GM19043 (cell line): ENCODE measurements at regions not wholly inside any gene's neighbourhood (a gene's known extent, or its start where the extent isn't known, plus 50 kb on each side); places are given as distances from the start of the nearest gene placed in this dataset.
"Not testable (repeated sequence)": the region's sequence is repeated elsewhere in the genome, so short reads cannot be mapped to it uniquely, and the experiment has no call there.

ENCODE experiments used
- ATAC-seq: cut with Tn5 transposase; IDR thresholded peaks from one replicate; pipeline ENCODE4 v1.9.1; 2021; ENCODE audit warnings: low read depth; ENCODE audit not compliant: unreplicated experiment

- no peak for ATAC-seq
Measured at GRCh38 chr20:17822039-17822438, 122.3 kb downstream of the BANF2 start.

DNA sequence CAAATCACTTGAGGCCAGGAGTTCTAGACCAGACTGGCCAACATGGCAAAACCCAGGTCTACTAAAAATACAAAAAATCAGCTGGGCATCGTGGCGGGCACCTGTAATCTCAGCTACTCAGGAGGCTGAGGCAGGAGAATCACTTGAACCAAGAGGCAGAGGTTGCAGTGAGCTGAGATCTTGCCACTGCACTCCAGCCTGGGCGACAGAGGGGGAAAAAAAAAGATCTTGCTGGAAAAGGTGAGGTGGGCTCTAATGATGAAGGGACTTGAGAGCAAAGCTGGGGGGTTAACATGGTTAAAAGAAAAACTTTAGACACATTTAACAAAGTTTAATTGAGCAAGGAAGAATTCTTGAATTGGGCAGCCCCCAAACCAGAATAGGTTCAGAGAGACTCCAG is 121.8 kb downstream of the BANF2 start:
- not testable (repeated sequence) for ATAC-seq

DNA sequence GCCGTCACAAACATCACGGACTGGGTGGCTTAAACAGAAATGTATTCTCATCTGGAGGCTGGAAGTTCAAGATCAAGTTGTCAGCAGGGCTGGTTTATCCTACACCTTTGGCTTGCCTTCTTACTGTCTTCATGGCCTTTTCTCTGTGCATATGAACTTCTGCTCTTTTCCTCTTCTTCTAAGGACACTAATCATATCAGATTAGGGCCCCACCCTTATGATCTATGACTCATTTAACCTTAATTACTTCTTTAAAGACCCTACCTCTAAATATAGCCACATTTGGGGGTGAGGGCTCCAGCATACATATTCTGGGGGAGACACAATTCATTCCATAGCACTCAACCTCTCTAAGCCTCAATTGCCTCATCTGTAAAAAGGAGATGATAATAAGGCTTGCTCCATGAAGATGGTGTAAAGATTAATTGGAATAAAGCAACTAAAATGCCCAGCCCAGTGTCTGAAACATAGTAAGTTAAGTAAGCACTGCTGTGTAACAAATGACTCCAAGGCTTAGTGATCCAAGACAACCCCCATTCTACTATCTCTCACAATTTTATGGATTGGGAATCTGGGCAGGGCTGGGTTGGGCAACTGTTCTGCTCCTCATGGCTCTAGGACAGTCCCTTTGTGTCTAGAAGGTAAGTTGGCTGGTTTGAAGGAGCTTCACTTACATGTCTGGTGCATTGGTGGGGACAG is 119.8 kb downstream of the BANF2 start:
- no peak for ATAC-seq

- ATAC-seq, result no peak
Measured at GRCh38 chr20:17818187-17818586, 118.4 kb downstream of the BANF2 start.

GRCh38 chr20:17816804-17817587 is 117.2 kb downstream of the BANF2 start:
- no peak for ATAC-seq

GRCh38 chr20:17811628-17811965 is 111.8 kb downstream of the BANF2 start:
- no peak for ATAC-seq

DNA sequence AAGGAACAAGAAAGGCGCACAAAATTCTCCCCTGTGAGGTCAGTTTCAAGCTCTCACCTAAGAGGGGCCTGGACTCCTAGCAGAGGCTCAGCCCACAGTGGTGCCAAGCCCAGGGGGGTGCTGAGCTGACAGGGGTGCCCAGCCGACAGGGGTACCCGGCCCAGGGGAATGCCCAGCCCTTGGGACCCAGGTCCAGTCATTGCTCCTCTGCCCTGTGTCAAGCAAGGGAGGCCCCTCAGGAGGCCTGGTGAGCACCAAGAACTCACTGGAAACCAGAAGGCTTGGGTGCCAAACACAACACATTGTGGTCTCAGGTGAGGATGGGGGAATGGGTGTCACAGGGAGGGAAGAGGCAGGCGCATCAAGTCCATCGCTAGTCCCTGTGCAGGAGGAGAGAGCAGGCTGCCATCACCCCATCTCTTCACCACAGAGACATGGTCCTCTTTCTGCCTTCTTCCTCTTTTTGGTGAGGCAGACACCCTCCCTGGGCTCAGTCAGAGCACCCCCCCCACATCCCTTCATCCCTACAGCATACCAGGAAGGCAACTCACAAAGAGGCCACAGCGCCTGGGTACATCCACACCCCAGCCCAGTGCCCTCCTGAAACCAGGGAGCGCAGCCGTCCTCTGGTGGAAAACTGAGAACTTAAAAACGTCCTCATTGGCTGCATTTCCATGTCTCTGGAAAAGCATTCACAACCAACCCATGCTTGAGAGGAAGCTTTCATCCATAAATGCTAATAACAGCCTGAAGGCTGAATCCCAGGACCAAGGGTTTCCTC is 111.3 kb downstream of the BANF2 start:
- ATAC-seq, result no peak

DNA sequence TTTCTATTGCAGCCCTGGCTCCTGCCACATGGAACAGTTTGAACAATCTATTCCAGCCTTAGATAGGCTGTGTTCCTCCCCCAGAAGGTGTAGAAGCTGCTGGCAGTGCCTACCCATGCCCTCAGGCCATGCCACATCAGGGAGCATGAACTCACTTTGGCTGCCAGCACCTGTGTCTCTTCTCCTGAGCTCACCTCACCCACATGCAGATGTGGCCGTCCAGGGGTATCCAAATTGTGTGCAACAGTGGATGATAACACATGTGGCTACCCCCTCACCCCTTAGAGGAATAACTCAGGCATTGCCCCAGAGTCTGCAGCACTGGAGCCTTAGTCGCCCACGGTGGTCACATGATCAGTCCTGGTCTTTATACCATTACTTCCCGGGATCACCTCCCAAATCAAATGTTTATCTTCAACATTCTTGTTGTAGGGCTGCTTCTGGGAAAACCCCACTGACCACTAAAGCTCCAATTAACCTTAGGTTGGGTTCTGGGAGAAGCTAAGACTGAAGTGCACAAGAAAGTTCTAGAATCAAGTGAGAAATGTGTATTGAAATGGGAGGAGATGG is 110.4 kb downstream of the BANF2 start:
- no peak for ATAC-seq

GRCh38 chr20:17809362-17810061 is 109.7 kb downstream of the BANF2 start:
- no peak for ATAC-seq

DNA sequence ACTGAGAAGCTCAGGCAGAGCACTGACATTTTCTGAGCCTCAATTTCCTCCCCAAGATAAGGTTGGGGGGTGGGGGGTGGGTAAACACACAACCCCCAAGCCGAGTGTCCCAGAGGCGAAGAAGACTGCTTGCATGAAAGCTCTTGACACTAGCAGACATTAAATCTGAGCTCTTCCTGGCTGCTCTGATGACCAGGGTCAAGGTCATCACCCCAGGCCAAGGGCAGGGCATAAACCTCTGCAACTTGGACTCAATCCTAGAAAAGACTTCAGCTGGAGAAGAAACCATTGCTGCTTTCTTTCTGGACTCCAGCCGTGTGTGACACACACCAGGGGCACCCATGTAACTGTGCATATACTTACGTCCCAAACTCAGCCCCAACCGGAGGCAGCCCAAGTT is 109.0 kb downstream of the BANF2 start:
- ATAC-seq, result no peak

DNA sequence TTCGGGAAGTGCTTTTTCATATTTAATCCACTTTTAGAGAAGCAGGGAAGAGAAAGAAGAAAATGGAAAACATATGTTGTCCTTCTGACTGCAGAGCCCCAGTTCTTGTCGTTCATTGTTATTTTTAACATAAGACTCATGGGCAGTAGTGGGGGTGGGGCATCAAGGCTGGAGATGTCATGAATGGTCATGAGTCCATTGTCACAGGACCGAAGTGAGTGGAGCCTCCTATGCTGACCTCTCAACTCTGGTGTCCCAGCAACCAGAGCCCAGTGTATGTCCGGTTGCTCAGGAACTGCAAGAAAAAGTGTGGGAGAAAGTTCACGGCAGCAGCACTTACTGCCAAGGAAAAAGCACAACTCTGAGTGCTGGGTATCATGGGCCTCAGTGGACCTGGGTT is 108.6 kb downstream of the BANF2 start:
- ATAC-seq, result no peak

DNA sequence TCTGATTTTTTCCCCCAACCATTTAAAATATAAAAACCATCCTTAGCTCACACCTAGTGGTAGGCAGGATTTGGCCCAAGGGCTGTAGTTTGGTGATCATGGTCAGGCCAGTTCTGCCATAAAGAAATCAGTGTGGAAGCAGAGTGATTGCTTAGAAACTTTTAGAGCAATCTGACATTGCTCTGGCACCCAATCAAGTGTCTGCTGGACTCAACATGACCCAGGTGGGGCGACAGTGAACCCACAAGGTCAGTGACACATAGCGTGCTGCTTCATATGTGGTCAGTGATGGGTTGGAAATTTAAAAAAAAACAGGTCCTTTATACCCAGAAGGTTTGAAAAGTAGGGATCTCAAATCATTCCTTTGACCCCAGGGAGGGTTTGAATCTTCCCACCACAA is 107.9 kb downstream of the BANF2 start:
- ATAC-seq, result no peak

DNA sequence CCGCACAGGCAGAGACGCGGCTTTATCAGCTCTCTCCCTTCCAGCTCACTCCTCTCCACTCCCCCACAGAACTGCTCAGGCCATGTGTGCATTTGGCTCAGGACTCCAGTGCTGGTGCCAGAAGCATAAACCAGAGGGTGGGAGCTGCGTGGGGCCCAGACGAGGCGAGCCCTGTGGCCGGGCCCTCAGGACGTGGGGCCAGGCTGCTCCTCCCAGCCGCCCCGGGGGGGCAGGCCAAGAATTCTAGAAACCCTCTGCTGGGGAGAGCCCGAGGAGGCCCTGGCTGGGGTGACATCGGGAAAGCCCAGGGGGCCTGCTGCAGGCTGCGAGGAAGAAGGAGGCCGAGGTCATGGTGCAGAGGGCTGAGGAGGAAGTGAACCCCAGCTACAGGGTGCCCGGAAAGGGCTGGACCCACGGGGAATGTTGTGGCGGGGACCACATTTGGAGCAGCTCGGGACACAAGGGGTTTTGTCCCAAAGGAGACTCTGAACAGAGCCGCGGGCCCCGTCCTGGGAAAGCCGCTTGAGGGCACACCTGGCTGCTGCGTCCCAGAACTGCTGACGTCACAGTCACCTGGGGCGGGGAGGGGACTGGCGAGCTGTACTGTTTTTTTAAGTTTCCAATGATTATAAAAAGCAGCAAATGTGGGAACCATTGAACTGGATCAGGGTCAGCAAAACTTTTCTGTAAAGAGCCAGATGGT is 107.1 kb downstream of the BANF2 start:
- no peak for ATAC-seq

- ATAC-seq, result no peak
Measured at GRCh38 chr20:17806107-17806506, 106.3 kb downstream of the BANF2 start.

GRCh38 chr20:17803765-17804164 is 104.0 kb downstream of the BANF2 start:
- no peak for ATAC-seq

- ATAC-seq, result no peak
Measured at GRCh38 chr20:17799575-17800227, 99.9 kb downstream of the BANF2 start.

DNA sequence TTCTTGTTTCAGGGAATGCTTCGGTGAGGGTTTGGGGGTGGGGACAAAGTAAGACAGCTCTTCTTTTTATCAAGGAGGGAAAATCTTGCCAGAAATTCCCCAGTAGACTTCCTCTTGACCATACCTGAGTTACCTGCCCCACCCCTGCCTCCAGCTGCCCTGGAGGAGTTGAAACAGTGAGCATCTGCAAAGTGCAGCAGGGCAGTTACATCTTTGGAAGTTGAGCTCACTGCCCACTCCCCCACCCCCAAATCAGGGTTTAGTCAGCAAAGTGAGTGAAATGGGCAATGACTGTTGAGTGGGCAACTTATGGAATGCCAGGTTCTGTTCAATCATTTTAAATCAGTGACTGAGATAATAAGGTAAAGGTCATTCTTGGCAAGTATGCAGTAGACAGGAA is 98.8 kb downstream of the BANF2 start:
- ATAC-seq, result no peak

- no peak for ATAC-seq
Measured at GRCh38 chr20:17797579-17797978, 97.8 kb downstream of the BANF2 start.

- no peak for ATAC-seq
Measured at GRCh38 chr20:17797161-17797560, 97.4 kb downstream of the BANF2 start.
